OCI-LY1 (cell line): ENCODE measurements at regions not wholly inside any gene's neighbourhood (a gene's known extent, or its start where the extent isn't known, plus 50 kb on each side); places are given as distances from the start of the nearest gene placed in this dataset.

ENCODE experiments used
- H2AFZ ChIP-seq: fragments of 200-600 bp; sonication (generic), shearing (Covaris generic); 2 replicates; pipeline ENCODE4 v1.6.0; 2014; ENCODE audit warnings: antibody characterized with exemption, mild to moderate bottlenecking, low read length
- H3F3A ChIP-seq: fragments of 200-600 bp; sonication (generic), shearing (Covaris generic); 2 replicates; pipeline ENCODE4 v1.6.0; 2014; ENCODE audit warnings: mild to moderate bottlenecking, antibody characterized with exemption, low read length, moderate library complexity; ENCODE audit not compliant: insufficient read depth
- H3K27ac ChIP-seq: fragments of 200-600 bp; sonication (generic); 2 replicates; pipeline ENCODE4 v1.5.1; 2014; ENCODE audit warnings: low read length, mixed run types, mild to moderate bottlenecking, low read depth; ENCODE audit not compliant: poor library complexity, severe bottlenecking
- H3K27me3 ChIP-seq: fragments of 200-600 bp; sonication (generic); 2 replicates; pipeline ENCODE4 v1.6.0; 2014; ENCODE audit warnings: antibody characterized with exemption, mild to moderate bottlenecking, low read length, moderate library complexity; ENCODE audit not compliant: insufficient read depth
- H3K36me3 ChIP-seq: fragments of 200-600 bp; sonication (generic); 2 replicates; pipeline ENCODE4 v1.6.1; 2014; ENCODE audit warnings: mild to moderate bottlenecking, antibody characterized with exemption, low read length, moderate library complexity, mixed read lengths; ENCODE audit not compliant: insufficient read depth
- H3K4me1 ChIP-seq: fragments of 200-600 bp; sonication (generic); 2 replicates; pipeline ENCODE4 v1.5.1; 2014; ENCODE audit warnings: mild to moderate bottlenecking, low read length, moderate library complexity; ENCODE audit not compliant: insufficient read depth, severe bottlenecking
- H3K4me2 ChIP-seq: fragments of 200-600 bp; sonication (generic), shearing (Covaris generic); 2 replicates; pipeline ENCODE4 v1.6.1; 2014; ENCODE audit warnings: low read length
- H3K4me3 ChIP-seq: fragments of 200-600 bp; sonication (generic); 2 replicates; pipeline ENCODE4 v1.5.1; 2014; ENCODE audit warnings: low read length, low read depth, mild to moderate bottlenecking, mixed read lengths; ENCODE audit not compliant: poor library complexity, severe bottlenecking
- H3K79me2 ChIP-seq: fragments of 200-600 bp; shearing (Covaris generic); 2 replicates; pipeline ENCODE4 v1.6.1; 2016; ENCODE audit warnings: mixed run types, low read length, mixed read lengths; ENCODE audit not compliant: insufficient read depth
- H3K9ac ChIP-seq: fragments of 200-600 bp; sonication (generic), shearing (Covaris generic); 2 replicates; pipeline ENCODE4 v1.6.1; 2014; ENCODE audit warnings: mild to moderate bottlenecking, low read length, mixed read lengths
- H3K9me2 ChIP-seq: fragments of 200-600 bp; sonication (generic), shearing (Covaris generic); 2 replicates; pipeline ENCODE4 v1.6.1; 2014; ENCODE audit warnings: low read depth, mild to moderate bottlenecking, low read length, mixed read lengths
- H3K9me3 ChIP-seq: fragments of 200-600 bp; shearing (Covaris generic); 2 replicates; pipeline ENCODE4 v1.6.1; 2014; ENCODE audit warnings: low read length, mixed read lengths
- H4K20me1 ChIP-seq: fragments of 200-600 bp; sonication (generic), shearing (Covaris generic); 2 replicates; pipeline ENCODE4 v1.6.0; 2016; ENCODE audit warnings: mild to moderate bottlenecking, low read length; ENCODE audit not compliant: insufficient read depth
- CTCF ChIP-seq: fragments of 200-600 bp; sonication (generic), shearing (Covaris generic); IDR thresholded peaks from 2 replicates; pipeline ENCODE4 v1.5.1; 2017; ENCODE audit warnings: mild to moderate bottlenecking, antibody characterized with exemption, low read length, moderate library complexity, mixed read lengths
- EZH2 ChIP-seq: fragments of 200-600 bp; sonication (generic), shearing (Covaris generic); IDR thresholded peaks from 2 replicates; pipeline ENCODE4 v1.8.0; 2017; ENCODE audit warnings: borderline replicate concordance, mixed run types, mild to moderate bottlenecking, antibody characterized with exemption, low read length, moderate library complexity, mixed read lengths

- Histone ChIP-seq H2AFZ (no peak overlapping the region), H3K9me2 (no peaks in the 10 kb centered on the region), H3K9me3 (no peaks in the 10 kb centered on the region), H3K4me1 (no peaks in the 10 kb centered on the region), H4K20me1 (no peaks in the 10 kb centered on the region), H3K27ac (no peak overlapping the region), H3K4me2 (no peak overlapping the region), H3K79me2 (no peaks in the 10 kb centered on the region), H3K27me3 (no peaks in the 10 kb centered on the region), H3K9ac (no peak overlapping the region), H3F3A (no peaks in the 10 kb centered on the region), H3K4me3 (no peak overlapping the region), H3K36me3 (no peaks in the 10 kb centered on the region)
- TF ChIP-seq EZH2, result no peak
- no peak for TF ChIP-seq CTCF
Observed at GRCh38 chr4:65791111-65791811, 121.0 kb upstream of the EPHA5 start.

DNA sequence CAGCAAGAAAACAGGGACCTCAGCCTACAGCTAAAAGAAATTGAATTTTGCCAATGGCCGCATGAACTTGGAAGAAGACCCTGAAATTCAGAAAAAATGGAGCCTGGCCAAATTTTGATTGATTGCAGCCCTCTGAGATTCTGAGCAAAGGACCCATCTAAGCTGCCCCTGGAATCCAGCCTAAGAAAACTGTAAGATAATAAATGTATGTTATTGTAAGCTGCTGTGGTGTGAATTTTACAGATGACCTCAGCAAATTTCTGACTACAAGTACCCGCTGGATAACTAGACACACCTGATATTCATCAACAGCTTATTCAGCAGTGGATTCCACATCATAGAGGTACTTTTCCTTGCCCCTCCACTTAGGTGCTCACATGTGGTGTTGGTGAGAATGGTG is 119.5 kb upstream of the EPHA5 start:
- H3K4me2 ChIP-seq, result no peak overlapping the region
- H3K27ac ChIP-seq, result no peak overlapping the region
- H3K27me3 ChIP-seq, result no peaks in the 10 kb centered on the region
- H3F3A ChIP-seq, result no peaks in the 10 kb centered on the region
- no peak overlapping the region for H3K9ac ChIP-seq
- H3K4me3 ChIP-seq, result no peak overlapping the region
- H3K79me2 ChIP-seq, result no peaks in the 10 kb centered on the region
- H3K36me3 ChIP-seq, result no peaks in the 10 kb centered on the region
- no peaks in the 10 kb centered on the region for H3K9me3 ChIP-seq
- H3K9me2 ChIP-seq, result no peaks in the 10 kb centered on the region
- TF ChIP-seq CTCF (no peak), EZH2 (no peak)
- H4K20me1 ChIP-seq, result no peaks in the 10 kb centered on the region
- no peaks in the 10 kb centered on the region for H3K4me1 ChIP-seq
- H2AFZ ChIP-seq, result no peak overlapping the region

DNA sequence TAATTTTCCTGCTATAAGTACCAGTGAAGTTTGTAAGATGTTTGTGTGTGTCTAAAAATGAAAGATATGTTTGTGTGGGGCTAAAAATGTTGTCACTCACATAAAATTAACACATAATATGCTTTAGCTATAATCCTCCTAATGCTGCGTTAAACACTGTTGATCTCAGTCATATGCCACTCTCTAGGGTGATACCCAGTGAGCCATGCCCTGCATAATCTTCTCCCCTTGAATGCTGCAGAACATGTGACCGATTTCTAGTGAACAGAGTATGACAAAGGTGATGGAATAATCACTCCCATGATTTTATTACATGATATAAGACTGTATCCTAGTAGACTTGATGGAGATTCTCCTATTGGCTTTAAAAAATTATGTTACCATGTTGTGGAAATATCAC is 119.1 kb upstream of the EPHA5 start:
- Histone ChIP-seq H3K9ac (no peak overlapping the region), H3K9me3 (no peaks in the 10 kb centered on the region)

More for the DNA sequence above, 119.1 kb upstream of the EPHA5 start:
- Histone ChIP-seq H3K79me2 (no peaks in the 10 kb centered on the region), H4K20me1 (no peaks in the 10 kb centered on the region), H3K4me2 (no peak overlapping the region), H3K27me3 (no peaks in the 10 kb centered on the region), H2AFZ (no peak overlapping the region), H3K4me3 (no peak overlapping the region), H3K27ac (no peak overlapping the region), H3K36me3 (no peaks in the 10 kb centered on the region), H3K4me1 (no peaks in the 10 kb centered on the region), H3F3A (no peaks in the 10 kb centered on the region), H3K9me2 (no peaks in the 10 kb centered on the region)
- TF ChIP-seq EZH2 (no peak), CTCF (no peak)
